ENCODE measurements at regions not wholly inside any gene's neighbourhood (a gene's known extent, or its start where the extent isn't known, plus 50 kb on each side); places are given as distances from the start of the nearest gene placed in this dataset.

DNA sequence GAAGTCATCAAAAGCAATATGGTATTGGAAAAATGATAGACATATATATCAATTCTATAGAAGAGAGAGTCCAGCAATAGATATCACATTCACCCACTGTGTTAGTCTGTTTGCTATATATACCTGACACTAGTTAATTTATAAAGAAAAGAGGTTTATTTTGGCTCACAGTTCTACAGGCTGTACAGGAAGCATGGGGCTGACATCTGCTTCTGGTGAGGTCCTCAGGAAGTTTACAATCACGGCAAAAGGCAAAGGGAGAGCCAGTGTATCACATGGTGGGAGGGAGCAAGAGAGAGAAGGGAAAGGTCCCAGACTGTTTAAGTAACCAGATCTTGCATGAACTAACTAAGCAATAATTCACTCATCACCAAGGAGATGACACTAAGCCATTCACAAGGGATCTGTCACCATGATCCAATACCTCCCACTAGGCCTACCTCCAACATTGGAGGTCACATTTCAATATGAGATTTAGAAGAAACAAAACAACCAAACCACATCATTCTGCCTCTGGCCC, 470.6 kb downstream of the METTL4 start:
- TF ChIP-seq, protein P1, sequence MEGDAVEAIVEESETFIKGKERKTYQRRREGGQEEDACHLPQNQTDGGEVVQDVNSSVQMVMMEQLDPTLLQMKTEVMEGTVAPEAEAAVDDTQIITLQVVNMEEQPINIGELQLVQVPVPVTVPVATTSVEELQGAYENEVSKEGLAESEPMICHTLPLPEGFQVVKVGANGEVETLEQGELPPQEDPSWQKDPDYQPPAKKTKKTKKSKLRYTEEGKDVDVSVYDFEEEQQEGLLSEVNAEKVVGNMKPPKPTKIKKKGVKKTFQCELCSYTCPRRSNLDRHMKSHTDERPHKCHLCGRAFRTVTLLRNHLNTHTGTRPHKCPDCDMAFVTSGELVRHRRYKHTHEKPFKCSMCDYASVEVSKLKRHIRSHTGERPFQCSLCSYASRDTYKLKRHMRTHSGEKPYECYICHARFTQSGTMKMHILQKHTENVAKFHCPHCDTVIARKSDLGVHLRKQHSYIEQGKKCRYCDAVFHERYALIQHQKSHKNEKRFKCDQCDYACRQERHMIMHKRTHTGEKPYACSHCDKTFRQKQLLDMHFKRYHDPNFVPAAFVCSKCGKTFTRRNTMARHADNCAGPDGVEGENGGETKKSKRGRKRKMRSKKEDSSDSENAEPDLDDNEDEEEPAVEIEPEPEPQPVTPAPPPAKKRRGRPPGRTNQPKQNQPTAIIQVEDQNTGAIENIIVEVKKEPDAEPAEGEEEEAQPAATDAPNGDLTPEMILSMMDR (IDR thresholded peaks at IDR 0.05): no peak
- TF ChIP-seq ZFX (IDR thresholded peaks at IDR 0.05; ENCODE audit: borderline replicate concordance): no peak

All from 22Rv1 (cell line).